H1 (cell line): ENCODE measurements at regions not wholly inside any gene's neighbourhood (a gene's known extent, or its start where the extent isn't known, plus 50 kb on each side); places are given as distances from the start of the nearest gene placed in this dataset.

Source experiments
- BRCA1 ChIP-seq: IDR thresholded peaks from 2 replicates; pipeline ENCODE4 v1.6.1; 2012; ENCODE audit warnings: low read depth, low read length, improper control_type of control experiment
- CBX8 ChIP-seq: fragments of 300-800, 300-1000 bp; sonication (generic); IDR thresholded peaks from 2 replicates; pipeline ENCODE4 v1.7.1; 2016; ENCODE audit warnings: low read depth, low read length, borderline replicate concordance
- EZH2 ChIP-seq: fragments of 200-600 bp; sonication (generic); IDR thresholded peaks from 2 replicates; pipeline ENCODE4 v1.7.1; 2012; ENCODE audit warnings: low read depth, mild to moderate bottlenecking, moderate library complexity, low read length, inconsistent platforms; ENCODE audit not compliant: severe bottlenecking
- GABPA ChIP-seq: IDR thresholded peaks from 2 replicates; pipeline ENCODE4 v1.6.1; 2011; ENCODE audit warnings: mild to moderate bottlenecking, low read length, moderate library complexity, borderline replicate concordance; ENCODE audit not compliant: insufficient read depth
- JUND ChIP-seq: IDR thresholded peaks from 2 replicates; pipeline ENCODE4 v1.6.1; 2011; ENCODE audit warnings: mild to moderate bottlenecking, improper control_type of control experiment, low read length
- KDM5A ChIP-seq: fragments of 200-600 bp; IDR thresholded peaks from 2 replicates; pipeline ENCODE4 v1.7.1; 2012; ENCODE audit warnings: mild to moderate bottlenecking, low read length, inconsistent platforms, mixed read lengths
- RFX5 ChIP-seq: IDR thresholded peaks from 2 replicates; pipeline ENCODE4 v1.6.1; 2011; ENCODE audit warnings: low read depth, low read length, improper control_type of control experiment, borderline replicate concordance
- TAF1 ChIP-seq: IDR thresholded peaks from 2 replicates; pipeline ENCODE4 v1.6.1; 2011; ENCODE audit warnings: mild to moderate bottlenecking, low read depth, low read length
- TF ChIP-seq, protein P1 (sequence below), 3 experiments: IDR thresholded peaks; 1 replicate in 2 of 3; 2 replicates in 1 of 3; pipeline versions ENCODE4 v1.5.1 to v1.6.1; 2011; ENCODE audit warnings: low read length in 3 of 3, mild to moderate bottlenecking in 3 of 3, inconsistent platforms in 2 of 3, low read depth in 1 of 3, moderate library complexity in 1 of 3; ENCODE audit not compliant: insufficient read depth in 1 of 3; ENCODE audit errors: control extremely low read depth in 1 of 3
- TF ChIP-seq, protein P2 (sequence below): IDR thresholded peaks from 2 replicates; pipeline ENCODE4 v1.6.1; 2012; ENCODE audit warnings: inconsistent platforms

DNA sequence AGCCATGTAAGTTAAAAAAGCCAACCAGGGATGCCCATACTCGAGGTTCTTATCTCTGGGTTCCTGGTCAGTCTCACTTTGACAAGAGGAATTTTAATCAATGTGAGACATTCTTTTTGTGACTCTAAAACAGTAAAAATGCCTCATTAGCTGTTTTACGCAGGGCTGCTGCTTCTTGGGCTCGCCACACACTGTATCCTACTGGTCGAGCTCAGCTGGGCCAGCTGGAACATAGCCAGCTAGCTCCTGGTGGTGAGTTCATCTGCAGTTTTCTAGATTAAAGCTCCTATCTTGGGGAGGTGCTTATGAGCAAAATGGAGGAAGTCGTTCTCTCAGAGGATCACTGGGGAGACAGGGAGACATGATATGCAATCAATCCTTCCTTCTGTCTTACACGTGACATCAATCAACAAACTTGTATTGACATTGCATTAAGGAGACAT is 55.9 kb upstream of the LEF1 start:
- TF ChIP-seq, protein P1, sequence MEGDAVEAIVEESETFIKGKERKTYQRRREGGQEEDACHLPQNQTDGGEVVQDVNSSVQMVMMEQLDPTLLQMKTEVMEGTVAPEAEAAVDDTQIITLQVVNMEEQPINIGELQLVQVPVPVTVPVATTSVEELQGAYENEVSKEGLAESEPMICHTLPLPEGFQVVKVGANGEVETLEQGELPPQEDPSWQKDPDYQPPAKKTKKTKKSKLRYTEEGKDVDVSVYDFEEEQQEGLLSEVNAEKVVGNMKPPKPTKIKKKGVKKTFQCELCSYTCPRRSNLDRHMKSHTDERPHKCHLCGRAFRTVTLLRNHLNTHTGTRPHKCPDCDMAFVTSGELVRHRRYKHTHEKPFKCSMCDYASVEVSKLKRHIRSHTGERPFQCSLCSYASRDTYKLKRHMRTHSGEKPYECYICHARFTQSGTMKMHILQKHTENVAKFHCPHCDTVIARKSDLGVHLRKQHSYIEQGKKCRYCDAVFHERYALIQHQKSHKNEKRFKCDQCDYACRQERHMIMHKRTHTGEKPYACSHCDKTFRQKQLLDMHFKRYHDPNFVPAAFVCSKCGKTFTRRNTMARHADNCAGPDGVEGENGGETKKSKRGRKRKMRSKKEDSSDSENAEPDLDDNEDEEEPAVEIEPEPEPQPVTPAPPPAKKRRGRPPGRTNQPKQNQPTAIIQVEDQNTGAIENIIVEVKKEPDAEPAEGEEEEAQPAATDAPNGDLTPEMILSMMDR (IDR thresholded peaks at IDR 0.05; ENCODE audit: control extremely low read depth in 1 of 3, insufficient read depth in 1 of 3, low read depth in 1 of 3, low read length in 3 of 3), result no peak
- TF ChIP-seq GABPA (no peak), CBX8 (no peak), KDM5A (no peak), TAF1 (no peak), BRCA1 (no peak), EZH2 (no peak), JUND (no peak), RFX5 (no peak)
- TF ChIP-seq, protein P2, sequence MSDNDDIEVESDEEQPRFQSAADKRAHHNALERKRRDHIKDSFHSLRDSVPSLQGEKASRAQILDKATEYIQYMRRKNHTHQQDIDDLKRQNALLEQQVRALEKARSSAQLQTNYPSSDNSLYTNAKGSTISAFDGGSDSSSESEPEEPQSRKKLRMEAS, result no peak
